Hepatic stellate cell (primary cell): ENCODE measurements at regions not wholly inside any gene's neighbourhood (a gene's known extent, or its start where the extent isn't known, plus 50 kb on each side); places are given as distances from the start of the nearest gene placed in this dataset.

Experiments
- DNase-seq: peaks from one replicate; pipeline ENCODE4 v3.0.0; 2011; ENCODE audit warnings: low spot score

DNA sequence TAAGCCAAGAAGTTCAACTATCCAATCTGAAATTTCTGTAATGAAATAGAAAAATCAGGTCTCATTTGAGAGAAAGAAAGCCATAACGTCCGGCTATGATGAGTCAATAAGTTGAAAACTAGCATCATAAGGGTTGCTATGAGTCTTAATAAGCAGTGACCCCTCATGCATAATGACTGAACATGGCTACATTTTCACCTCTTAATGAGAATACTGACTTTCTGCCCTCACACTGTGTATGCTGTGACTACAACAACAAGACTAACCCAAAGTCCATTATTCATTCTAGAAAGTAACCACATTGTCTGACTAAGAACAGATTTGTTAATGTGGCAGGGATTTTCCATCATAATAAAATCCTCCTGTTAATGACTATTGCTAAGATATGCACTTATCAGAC lies 884.0 kb upstream of the CADM2 start:
- no peak for DNase-seq

DNA sequence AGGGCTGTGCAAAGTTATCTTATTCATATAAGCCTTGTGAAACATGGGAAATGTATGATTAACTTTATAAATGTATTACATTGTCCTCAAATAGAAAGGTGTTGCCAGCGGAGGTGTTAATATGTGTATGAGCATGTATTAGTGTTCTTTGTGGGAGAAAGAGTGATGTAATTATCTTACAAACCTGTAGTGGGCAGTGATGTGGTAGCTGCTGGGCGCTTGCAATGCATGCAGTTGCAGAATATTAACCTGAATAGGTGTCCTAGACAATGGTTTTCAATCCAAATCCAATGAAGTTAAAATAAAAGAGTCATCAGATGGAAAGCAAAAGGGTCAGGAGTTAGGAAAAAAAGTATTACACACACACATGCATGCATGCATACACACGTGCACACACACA lies 881.3 kb upstream of the CADM2 start:
- DNase-seq = no peak

DNA sequence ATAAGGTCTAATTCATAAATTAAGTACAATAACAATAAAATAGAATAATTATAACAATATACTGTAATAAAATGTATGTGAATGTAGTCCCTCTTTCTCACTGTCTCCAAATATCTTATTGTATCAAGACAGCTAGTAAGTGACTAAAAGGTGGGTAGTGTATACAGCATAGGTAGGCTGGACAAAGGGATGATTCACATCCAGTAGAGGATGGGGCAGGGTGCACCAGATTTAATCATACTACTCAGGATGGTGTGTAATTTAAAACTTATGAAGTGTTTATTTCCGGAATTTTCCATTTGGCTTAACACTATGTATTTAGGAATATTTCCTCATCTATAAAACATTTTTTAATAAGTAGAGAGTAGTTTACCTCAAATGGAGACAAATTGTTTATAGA lies 876.1 kb upstream of the CADM2 start:
- no peak for DNase-seq

DNA sequence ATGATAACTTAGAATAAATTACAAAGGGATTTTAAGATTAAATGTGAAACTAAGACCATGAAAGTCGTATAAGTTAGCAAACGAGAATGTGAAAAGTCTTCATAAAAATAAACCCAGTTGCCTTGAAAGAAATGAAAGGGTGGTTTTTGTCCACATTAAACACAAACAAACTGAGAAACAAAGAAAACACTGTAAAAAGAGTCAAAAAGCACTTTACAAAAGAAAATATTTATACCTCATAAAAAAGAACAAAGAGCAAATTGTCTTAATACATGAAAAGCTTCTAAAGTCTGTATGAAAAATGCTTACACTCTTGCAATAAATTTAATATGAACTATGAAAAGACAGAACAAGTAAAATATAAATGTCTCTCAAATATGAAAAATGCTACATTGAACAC lies 865.9 kb upstream of the CADM2 start:
- DNase-seq = no peak

DNA sequence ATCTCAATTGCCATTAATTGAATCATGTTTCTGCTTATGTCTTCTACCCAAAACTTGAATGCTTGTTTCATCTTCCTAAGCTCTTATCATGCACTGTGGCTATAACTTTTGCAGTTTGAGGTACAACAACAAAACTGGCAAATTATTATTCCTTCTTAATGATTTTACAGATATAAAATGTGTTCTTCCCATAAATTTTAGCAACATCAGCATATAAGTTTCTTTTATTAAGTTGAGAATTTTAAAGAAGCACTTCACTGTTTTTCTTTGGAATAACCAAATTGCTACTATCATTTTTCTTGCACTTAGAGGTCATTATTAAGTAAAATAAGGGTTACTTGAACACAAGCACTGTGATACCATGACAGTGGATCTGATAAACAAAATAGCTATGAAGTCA lies 862.6 kb upstream of the CADM2 start:
- no peak for DNase-seq

DNA sequence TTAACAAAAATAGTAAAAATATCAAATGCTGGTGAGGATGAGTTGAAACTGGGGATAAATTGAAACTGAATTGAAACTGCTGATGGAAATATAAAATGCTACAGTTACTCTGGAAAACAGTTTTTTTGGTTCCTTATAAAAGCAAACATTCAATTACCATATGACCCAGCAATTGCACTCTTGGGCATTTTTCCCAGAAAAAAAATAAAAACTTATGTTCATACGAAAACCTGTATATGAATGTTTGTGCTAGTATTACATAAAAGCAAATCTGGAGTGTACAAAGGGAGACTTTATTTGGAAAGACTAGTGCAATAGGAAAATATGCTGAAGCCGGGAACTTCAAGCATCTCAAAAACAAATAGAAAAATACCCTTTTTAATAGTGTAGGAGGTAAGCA lies 857.9 kb upstream of the CADM2 start:
- no peak for DNase-seq

DNA sequence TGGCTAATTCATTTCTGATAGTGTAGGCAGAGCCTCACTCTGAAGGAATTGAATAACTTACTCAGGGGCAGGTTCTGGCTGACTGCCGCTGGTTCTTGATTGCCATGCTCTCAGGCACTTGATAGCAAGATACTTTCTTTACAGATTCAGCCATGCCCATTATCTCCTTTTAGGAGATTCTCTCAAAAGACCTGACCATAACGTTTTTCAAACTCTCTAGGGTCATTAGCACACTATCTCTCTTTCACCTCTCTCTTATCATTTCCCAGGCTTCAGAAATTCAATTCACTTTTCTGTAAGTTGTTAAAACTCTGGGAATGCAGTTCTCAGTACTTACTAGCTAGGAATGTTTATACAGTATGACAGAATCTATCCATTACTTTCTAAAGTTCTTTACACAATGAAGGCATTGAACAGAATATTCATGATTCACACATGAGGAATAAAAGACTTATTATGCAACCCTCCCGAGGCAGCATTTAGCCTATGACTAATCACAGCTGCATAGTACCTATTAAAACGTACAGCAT lies 850.3 kb upstream of the CADM2 start:
- DNase-seq = no peak

DNA sequence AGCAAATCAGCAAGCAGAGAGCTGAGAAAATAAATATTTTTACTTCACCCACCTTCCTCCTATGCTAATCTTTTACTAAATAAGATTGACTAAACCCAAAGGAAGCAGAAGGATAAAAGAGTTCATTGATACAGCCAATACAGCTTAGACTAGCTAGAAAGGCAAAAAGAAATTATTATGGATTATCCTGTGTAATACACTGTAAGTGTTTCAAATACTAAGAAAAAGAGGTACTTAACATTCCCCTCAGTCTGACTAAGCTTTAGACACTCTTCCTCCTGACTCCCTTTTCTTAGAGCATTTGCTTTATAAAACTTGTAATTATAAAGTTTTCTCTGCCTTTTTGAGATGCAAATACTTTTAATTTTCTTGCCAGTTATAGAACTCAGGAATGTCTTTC lies 848.9 kb upstream of the CADM2 start:
- no peak for DNase-seq

DNA sequence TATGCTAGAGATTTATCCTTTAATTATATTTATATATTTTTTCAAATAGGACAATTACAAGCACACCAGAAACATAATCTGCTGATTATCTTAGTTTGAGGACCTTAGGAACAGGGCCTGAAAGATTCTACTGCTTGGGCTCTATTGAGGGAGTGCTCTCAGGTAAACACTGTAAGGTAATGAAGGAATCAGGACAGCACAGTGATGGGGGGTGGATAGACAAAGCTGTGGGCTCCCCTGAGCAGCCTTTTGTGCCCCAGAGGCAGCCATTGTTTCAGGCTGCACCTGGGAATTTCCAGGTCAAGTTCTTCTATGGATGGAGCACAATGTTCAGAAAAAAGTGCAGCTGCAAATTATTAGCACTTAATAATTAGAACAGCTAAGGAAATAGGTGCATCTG lies 848.0 kb upstream of the CADM2 start:
- DNase-seq = no peak

DNA sequence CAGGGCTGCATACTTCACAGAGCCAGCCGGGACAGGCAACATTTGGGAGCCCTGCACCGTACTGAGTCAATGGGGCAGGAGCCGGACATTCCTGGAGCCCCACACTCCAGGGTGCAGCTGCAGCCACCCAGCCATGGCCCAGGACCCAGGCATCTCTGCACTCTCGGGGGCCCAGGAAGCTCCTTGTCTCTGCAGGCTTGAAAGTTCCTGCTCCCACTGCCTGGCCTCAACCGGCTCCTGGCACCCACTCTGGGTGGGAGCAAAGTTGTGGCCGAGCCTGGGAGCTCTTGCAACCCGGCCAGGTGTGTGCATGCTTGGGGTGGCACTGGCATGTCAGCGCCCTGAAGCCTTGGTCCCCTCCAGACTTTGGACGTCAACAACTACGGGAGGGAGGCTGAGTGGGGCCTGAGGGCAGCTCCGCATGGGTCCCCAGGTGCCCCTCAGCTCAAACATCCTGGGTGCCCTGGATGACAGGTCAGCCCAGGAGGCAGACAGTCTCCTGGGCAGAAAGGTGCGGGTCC lies 833.5 kb upstream of the CADM2 start:
- no peak for DNase-seq

DNA sequence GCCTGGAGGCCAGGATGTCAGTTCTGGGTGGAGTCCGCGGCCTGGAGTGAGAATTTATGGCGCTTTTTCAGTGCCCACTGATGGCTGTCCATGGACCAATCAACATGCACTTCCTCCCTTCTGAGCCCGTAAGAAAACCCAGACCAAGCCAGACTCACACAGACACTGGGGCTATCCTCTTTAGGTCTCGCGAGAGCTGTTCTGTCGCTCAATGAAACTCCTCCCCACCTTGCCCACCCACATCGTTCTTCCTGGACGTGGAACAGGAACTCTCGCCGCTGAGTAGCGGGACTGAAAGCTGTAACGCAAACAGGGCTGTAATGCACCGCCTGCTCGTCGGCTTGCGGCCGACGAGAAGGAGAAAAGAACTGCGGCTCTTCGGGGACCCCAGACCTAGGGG lies 833.0 kb upstream of the CADM2 start:
- DNase-seq = no peak

DNA sequence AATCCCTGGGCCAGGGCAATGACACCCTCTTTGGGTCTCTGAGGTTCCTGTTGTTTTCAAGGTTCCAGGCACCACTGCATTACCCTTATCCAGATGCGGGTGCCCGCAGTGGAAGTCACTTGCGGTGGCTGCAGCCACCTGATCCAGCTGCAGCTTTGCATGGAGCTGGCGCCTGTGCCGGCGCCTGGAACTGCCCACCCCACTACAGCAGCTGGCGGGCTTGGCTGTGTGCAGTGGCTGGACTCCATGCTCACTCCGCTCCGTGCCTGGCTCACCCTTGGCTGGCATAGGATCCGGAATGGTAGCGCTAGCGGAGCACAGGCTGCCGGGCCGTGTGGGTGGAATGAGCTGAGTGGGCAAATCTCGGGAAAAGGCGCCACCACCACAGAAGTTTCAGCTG lies 832.6 kb upstream of the CADM2 start:
- no peak for DNase-seq

DNA sequence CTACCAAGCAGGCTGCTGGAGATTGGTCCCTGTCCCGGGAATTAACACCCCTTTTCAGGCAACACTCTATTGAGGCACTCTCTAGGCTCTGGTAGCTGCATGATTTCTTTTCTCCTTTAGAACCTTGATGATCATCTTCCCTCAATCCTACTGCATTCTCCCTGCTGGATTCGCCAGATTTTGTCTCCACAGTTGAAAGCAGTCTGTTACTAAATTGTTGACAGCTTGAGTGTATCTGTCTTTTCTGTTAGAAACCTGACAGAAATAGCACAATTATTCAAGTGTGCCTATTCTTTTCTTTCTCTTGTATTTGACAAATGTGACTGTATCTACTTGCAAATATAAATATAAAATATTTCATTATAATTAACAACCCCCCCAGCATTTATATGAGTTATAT lies 830.8 kb upstream of the CADM2 start:
- no peak for DNase-seq

DNA sequence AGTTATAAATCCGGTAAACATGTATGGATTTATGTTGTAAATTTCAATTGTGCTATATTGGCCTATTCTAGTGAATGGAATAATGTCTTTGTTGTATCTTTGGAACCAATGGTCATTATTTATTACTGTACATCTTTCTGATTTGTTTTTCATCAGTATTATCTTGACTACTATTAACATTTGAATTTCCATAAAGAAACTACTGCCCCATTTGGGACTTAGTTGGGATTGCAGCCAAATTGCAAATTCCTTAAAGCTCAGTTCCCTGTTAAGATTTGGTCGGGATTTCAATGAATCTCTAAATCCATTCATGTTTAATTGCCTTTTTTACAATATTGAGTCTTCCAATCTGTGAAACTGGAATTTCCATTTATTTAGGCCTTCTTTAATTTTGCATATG lies 822.4 kb upstream of the CADM2 start:
- DNase-seq = no peak

DNA sequence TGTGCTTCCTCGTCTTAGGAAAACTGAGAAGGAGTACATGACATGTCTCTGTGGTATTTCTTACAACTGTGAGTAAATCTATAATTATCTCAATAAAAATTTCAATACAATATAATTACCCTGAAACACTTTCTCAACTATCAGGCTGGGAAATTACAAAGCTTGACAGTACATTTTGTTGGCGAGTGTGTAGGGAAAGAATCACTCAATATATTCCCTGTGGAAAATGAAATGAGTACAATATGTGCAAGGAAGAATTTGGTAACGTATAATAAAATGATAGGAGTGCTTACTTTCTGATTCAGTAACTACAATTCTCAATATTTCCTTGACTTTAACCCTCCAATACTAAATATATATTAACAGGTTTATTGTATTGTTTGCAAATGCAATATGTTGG lies 818.2 kb upstream of the CADM2 start:
- no peak for DNase-seq

DNA sequence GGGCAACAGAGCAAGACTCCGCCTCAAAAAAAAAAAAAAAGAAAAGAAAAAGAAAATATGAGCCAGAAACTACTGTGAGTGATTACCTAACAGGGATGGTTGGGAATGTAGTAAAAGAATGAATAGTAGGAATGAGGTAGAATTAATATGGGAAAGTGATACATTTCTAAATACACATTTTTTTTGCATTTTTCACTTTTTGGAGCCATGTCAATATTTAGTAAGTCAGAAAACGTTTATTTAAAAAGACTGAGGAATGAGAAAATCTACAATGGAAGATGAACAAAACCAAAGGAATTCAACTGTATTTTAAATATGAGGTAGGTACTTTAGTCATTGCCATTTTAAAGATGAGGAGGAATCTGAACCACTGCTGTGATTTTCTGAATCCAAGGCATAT lies 817.2 kb upstream of the CADM2 start:
- DNase-seq = no peak

DNA sequence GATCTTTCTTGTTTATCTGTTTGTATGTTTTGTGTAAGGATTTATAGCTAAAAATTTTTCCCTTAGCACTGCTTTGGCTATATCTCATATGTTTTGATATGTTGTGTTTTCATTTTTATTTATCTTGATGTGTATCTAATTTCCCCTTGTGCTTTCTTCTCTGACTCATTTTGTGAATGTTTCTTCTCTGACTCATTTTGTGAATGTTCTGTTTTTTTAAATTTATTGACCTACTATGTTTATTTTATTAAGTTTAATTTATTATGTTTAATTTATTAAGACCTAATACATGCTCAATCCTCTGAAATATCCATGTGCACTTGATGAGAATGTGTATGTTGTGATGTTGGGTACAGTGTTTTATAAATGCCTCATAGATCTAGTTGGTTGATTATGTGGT lies 793.5 kb upstream of the CADM2 start:
- no peak for DNase-seq

DNA sequence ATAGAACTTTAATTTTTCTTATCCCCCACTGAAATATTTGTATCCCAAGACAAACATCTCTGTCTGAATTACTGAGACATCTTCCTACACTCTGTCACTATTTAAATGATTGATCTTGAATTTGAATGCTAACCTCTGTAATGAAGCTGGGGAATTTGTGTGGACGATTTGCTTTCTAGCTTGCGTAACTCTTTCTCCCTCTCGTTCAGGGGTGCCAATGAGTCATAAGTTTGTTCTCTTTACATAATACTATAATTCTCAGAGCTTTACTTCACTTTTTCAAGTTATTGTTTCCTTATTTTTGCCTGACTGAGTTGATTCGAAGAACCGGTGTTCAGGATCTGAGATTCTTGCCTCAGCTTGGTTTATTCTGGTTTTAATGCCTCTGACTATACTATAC lies 783.3 kb upstream of the CADM2 start:
- DNase-seq = no peak

DNA sequence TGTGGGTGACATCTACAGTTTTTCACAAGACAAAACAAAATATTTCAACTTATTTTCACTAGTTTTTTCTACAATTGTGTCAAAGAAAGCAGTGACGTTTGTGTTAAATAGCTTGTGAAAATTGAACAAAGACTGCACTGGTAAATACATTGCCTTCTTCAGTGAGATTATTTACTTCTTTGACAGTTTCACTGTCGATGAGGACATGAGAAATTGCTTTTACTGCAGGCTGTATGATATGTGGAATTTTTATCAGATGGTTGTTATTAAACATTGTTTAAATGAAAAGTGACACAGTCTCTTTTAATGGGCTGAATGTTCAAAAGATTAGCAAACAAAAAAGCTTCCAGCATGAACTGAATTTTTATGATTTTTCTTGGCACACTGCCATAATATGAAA lies 773.9 kb upstream of the CADM2 start:
- no peak for DNase-seq

DNA sequence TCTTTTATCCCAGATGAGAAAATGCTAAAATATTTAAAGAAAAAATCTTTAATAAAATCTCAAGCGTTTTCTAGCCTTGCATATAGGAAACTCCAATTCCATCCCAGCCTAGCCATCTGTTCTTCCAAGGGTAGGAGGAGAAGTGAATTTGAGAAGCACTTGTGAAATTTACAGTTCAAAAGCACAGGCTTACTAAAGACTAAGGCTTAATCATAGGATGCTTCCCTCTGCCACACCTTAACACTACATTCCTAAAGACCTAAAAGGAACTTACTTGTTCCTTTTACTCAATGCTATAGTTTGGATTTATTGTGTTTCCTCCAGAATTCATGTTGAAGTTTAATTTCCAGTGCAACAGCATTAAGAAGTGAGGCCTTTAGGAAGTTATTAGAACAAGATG lies 764.8 kb upstream of the CADM2 start:
- no peak for DNase-seq

DNA sequence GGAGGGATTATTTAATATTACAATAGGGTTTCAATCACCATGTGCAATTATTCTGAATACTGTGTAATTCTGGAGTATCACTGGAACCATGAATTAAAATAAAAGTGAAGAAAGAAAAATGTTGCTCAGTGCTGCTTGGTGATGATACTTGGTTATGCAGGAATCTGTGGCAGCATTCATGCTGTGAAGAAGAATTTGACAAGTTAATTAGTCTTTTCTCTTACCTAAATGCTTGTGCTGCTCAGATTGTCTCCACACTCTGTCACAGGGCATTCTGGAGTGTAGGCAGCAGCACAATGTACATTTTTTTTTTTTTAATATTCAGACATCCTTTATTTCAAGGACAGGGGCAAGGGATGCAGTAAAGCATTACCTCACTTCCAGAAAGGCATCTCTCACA lies 749.3 kb upstream of the CADM2 start:
- no peak for DNase-seq

DNA sequence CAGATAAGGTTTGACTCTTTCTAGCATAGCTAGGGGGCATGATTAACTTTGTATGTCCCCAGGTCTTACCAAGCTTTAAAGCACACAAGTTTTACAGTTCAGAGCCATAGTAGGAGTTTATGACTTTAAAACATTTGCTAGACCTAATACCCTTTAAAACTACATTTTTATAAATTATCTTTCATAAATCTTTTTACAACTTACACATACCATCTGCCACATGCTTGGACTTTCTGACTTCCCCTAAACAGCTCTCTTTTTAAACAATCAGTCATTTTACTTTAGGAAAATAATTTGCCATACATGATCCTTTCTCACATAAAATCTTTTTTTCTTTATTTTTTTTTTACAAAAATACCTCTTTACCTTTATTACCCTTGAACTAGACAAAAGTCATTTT lies 735.3 kb upstream of the CADM2 start:
- DNase-seq = no peak

DNA sequence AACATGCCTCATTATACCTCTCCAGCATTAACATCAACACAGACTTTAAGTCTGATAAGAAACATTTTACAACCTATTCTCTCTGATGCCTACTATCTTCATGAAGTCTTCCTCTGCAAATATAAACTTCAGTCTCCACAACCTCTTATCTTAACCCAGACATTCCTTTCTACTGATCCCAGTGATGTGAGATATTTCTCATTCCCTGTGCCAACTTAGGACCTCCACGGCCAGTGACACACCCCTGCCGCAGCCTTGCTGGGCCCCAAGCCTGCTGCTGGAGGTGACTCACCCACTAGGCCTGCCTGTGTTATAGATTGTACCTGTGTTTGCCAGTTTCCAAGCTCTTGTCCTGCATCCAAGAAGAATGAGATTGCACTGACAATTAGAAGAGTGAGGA lies 734.5 kb upstream of the CADM2 start:
- no peak for DNase-seq

DNA sequence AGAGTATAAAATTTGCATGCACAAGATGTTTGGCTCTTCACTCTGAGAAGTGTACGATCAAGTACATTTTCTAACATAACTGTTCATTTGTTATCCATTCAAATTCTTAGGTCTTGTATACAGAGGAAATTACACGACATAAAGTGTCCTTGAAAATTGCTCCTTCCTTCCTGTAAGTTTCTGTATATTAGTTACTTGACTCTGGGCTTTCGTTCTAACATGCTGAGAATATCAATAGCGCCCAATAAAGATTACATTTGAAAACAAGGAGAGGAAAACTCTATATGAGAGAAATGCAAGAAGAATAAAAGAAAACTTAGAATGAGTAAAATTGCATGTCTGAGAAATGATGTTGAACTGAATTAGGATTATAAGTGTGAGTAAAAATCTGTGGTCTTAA lies 722.5 kb upstream of the CADM2 start:
- DNase-seq = no peak

DNA sequence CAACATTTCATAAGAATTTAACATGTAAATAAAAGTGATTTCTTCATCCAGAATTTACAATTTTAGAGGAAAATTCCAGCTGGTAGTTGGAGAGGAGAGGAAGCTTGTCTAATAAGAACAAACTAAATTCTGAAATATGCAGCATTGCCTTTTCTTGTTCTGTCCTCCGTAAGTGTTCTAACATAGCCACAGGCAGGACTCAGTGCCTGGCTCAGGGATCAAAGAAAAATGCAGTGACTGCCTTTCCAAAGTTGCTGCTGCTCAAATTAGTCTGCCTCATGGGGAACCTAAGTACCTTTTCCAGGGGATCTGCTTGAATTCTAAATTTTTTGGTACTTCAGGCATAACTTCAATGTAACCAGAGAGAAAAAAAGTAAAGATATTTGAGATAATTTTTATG lies 713.0 kb upstream of the CADM2 start:
- DNase-seq = no peak
